B cell (primary cell): ENCODE measurements at regions not wholly inside any gene's neighbourhood (a gene's known extent, or its start where the extent isn't known, plus 50 kb on each side); places are given as distances from the start of the nearest gene placed in this dataset.

Source experiments
- ATAC-seq: fragments of 200-7000 bp; cut with Tn5 transposase; one replicate; pipeline ENCODE4 v1.10.0; 2021; ENCODE audit warnings: low read depth, mild to moderate bottlenecking, moderate number of reproducible peaks, moderate library complexity
- CTCF ChIA-PET: fragments of 350-600 bp; sonication (Branson Sonifier 250); formaldehyde crosslinking; loops from one replicate; lab custom pipeline; 2021; ENCODE audit warnings: antibody characterized with exemption, inconsistent platforms; lab: Charles Lee
- POLR2A ChIA-PET: fragments of 350-600 bp; sonication (Branson Sonifier 250); formaldehyde crosslinking; loops from one replicate; lab custom pipeline; 2021; ENCODE audit warnings: antibody characterized with exemption; lab: Charles Lee
- DNase-seq: peaks from one replicate; pipeline ENCODE4 v3.0.0; 2013
- H2AFZ ChIP-seq: 2 replicates; pipeline ENCODE4 v1.6.1; 2012; ENCODE audit warnings: mild to moderate bottlenecking, low read depth, low read length; ENCODE audit not compliant: insufficient read depth, poor library complexity, severe bottlenecking
- H3K27ac ChIP-seq, 2 donors: 1 replicate in 1 of 2; 2 replicates in 1 of 2; pipeline ENCODE4 v1.5.1; 2012 to 2013; ENCODE audit warnings: low read length in 2 of 2, mild to moderate bottlenecking in 2 of 2, moderate library complexity in 1 of 2
- H3K27me3 ChIP-seq, 4 experiments: fragments of 200-600 bp in 1 of 4; sonication (generic) in 1 of 4; replicated peaks in 1 of 4; 1 replicate in 2 of 4; 2 replicates in 2 of 4; pipeline versions ENCODE4 v1.6.1 to v1.7.0; 2013 to 2016; ENCODE audit warnings: low read length in 3 of 4, mild to moderate bottlenecking in 2 of 4, mixed read lengths in 1 of 4, moderate library complexity in 1 of 4; ENCODE audit not compliant: insufficient read depth in 4 of 4, control insufficient read depth in 3 of 4; ENCODE audit errors: control extremely low read depth in 1 of 4
- H3K36me3 ChIP-seq, 2 experiments: replicated peaks in 1 of 2; 1 replicate in 1 of 2; 2 replicates in 1 of 2; pipeline versions ENCODE4 v1.6.1 to v1.7.1; 2013; ENCODE audit warnings: low read length in 1 of 2; ENCODE audit not compliant: insufficient read depth in 2 of 2, control insufficient read depth in 1 of 2; ENCODE audit errors: control extremely low read depth in 1 of 2, extremely low read depth in 1 of 2
- H3K4me1 ChIP-seq, 2 donors: fragments of 200-600 bp in 1 of 2; sonication (generic) in 1 of 2; 1 replicate in 1 of 2; 2 replicates in 1 of 2; pipeline versions ENCODE4 v1.5.1 to v1.6.1; 2013 to 2017; ENCODE audit warnings: low read length in 2 of 2; ENCODE audit not compliant: control insufficient read depth in 2 of 2, insufficient read depth in 2 of 2
- H3K4me2 ChIP-seq: replicated peaks from 2 replicates; pipeline ENCODE3; 2012; ENCODE audit warnings: mild to moderate bottlenecking, low read depth, low read length; ENCODE audit not compliant: poor library complexity, severe bottlenecking
- H3K4me3 ChIP-seq, 5 experiments: fragments of 200-600 bp in 1 of 5; sonication (generic) in 1 of 5; 1 replicate in 3 of 5; 2 replicates in 2 of 5; pipeline versions ENCODE4 v1.5.1 to v1.7.0; 2011 to 2016; ENCODE audit warnings: low read length in 4 of 5, mild to moderate bottlenecking in 4 of 5, low read depth in 2 of 5, control low read depth in 1 of 5, moderate library complexity in 1 of 5; ENCODE audit not compliant: insufficient read depth in 1 of 5; ENCODE audit errors: control extremely low read depth in 1 of 5, extremely low read depth in 1 of 5
- H3K79me2 ChIP-seq: fragments of 200-600 bp; sonication (generic); one replicate; pipeline ENCODE4 v1.6.0; 2016; ENCODE audit warnings: low read length; ENCODE audit not compliant: control insufficient read depth, insufficient read depth
- H3K9ac ChIP-seq: fragments of 200-600 bp; sonication (generic); 2 replicates; pipeline ENCODE4 v1.6.1; 2017; ENCODE audit warnings: mild to moderate bottlenecking, low read length, moderate library complexity
- H3K9me3 ChIP-seq, 3 donors: one replicate each; pipeline versions ENCODE4 v1.6.1 to v1.7.1; 2013; ENCODE audit warnings: low read length in 2 of 3; ENCODE audit not compliant: control insufficient read depth in 2 of 3, insufficient read depth in 1 of 3; ENCODE audit errors: control extremely low read depth in 1 of 3
- H4K20me1 ChIP-seq: 2 replicates; pipeline ENCODE4 v1.6.0; 2012; ENCODE audit warnings: mild to moderate bottlenecking, low read length; ENCODE audit not compliant: insufficient read depth, control insufficient read depth, poor library complexity, severe bottlenecking
- H3K27ac Mint-ChIP-seq: one replicate; pipeline ENCODE4 v1.8.0; 2021; ENCODE audit warnings: mixed read lengths
- H3K27me3 Mint-ChIP-seq: one replicate; pipeline ENCODE4 v1.8.0; 2021; ENCODE audit warnings: mixed read lengths
- H3K4me1 Mint-ChIP-seq: one replicate; pipeline ENCODE4 v1.8.0; 2021; ENCODE audit warnings: mixed read lengths
- H3K4me3 Mint-ChIP-seq: one replicate; pipeline ENCODE4 v1.8.0; 2021; ENCODE audit warnings: mixed read lengths
- H3K9me3 Mint-ChIP-seq: one replicate; pipeline ENCODE4 v1.8.0; 2022; ENCODE audit warnings: mixed read lengths; ENCODE audit not compliant: insufficient read depth
- CTCF ChIP-seq: fragments of 200-600 bp; IDR thresholded peaks from one replicate; pipeline ENCODE4 v1.8.0; 2022; ENCODE audit warnings: antibody characterized with exemption, mild to moderate bottlenecking
- EZH2 ChIP-seq: IDR thresholded peaks from 2 replicates; pipeline ENCODE4 v1.6.1; 2012; ENCODE audit warnings: borderline replicate concordance, low read depth, mild to moderate bottlenecking, moderate library complexity, low read length; ENCODE audit not compliant: insufficient read depth, poor library complexity, severe bottlenecking
- WGBS: methylation state at CpG from one replicate; pipeline ENCODE4 v1.1.5; 2013; ENCODE audit warnings: missing lambda C conversion rate; ENCODE audit not compliant: insufficient coverage; 5-methylcytosine and 5-hydroxymethylcytosine counted together
- intact Hi-C: fragments of 100-400 bp; cut with micrococcal nuclease; formaldehyde crosslinking; loops from one replicate; pipeline ENCODE4 v1.10.0; 2022

GRCh38 chr5:155316070-155316714 is 302.6 kb downstream of the KIF4B start:
- H3K4me1 ChIP-seq: no peaks in the 10 kb centered on the region
- intact Hi-C loops: no loop called here
- CTCF ChIA-PET: no interaction called here
- ATAC-seq (no peak), DNase-seq (no peak)
- Mint-ChIP-seq H3K4me3 (no peak overlapping the region), H3K4me1 (no peaks in the 10 kb centered on the region), H3K9me3 (no peaks in the 10 kb centered on the region), H3K27ac (no peak overlapping the region), H3K27me3 (no peaks in the 10 kb centered on the region)
- TF ChIP-seq EZH2 (no peak), CTCF (no peak)
- no peaks in the 10 kb centered on the region for H3K79me2 ChIP-seq
- H3K4me3 ChIP-seq: no peak overlapping the region
- 78% methylated on average over 10 of the region's 12 CpGs for WGBS
- no peaks in the 10 kb centered on the region for H3K27me3 ChIP-seq
- no peak overlapping the region for H3K4me2 ChIP-seq
- H2AFZ ChIP-seq: no peak overlapping the region
- POLR2A ChIA-PET: no interaction called here
- H3K9ac ChIP-seq: no peak overlapping the region
- peaks cover 0 to 4% (median 0%) of the 10 kb centered on the region in 3 donors for H3K9me3 ChIP-seq
- H3K27ac ChIP-seq: no peak overlapping the region
- no peaks in the 10 kb centered on the region for H3K36me3 ChIP-seq
- H4K20me1 ChIP-seq: no peaks in the 10 kb centered on the region

GRCh38 chr5:155332618-155333017 is 319.1 kb downstream of the KIF4B start:
- Histone ChIP-seq H3K4me1 (no peaks in the 10 kb centered on the region), H3K9me3 (no peaks in the 10 kb centered on the region), H2AFZ (no peak overlapping the region), H3K9ac (no peak overlapping the region), H3K79me2 (no peaks in the 10 kb centered on the region), H3K4me3 (no peak overlapping the region), H3K36me3 (no peaks in the 10 kb centered on the region), H3K27me3 (no peaks in the 10 kb centered on the region), H3K4me2 (no peak overlapping the region), H3K27ac (no peak overlapping the region), H4K20me1 (no peaks in the 10 kb centered on the region)
- H3K27ac Mint-ChIP-seq: no peak overlapping the region
- no peaks in the 10 kb centered on the region for H3K4me1 Mint-ChIP-seq
- intact Hi-C loops: no loop called here
- H3K27me3 Mint-ChIP-seq: no peaks in the 10 kb centered on the region
- ATAC-seq (no peak), DNase-seq (no peak)
- ChIA-PET CTCF (no interaction called here), POLR2A (no interaction called here)
- TF ChIP-seq EZH2 (no peak), CTCF (no peak)
- 83% methylated on average over 4 of the region's 5 CpGs for WGBS
- H3K4me3 Mint-ChIP-seq: no peak overlapping the region
- H3K9me3 Mint-ChIP-seq: no peaks in the 10 kb centered on the region
